Thoracic aorta (tissue), 2 donors: ENCODE measurements at regions not wholly inside any gene's neighbourhood (a gene's known extent, or its start where the extent isn't known, plus 50 kb on each side); places are given as distances from the start of the nearest gene placed in this dataset.

Experiments used
- ATAC-seq: fragments of 150-250 bp; one replicate; pipeline ENCODE4 v1.8.0; 2017; ENCODE audit warnings: low read depth; ENCODE audit not compliant: insufficient number of reproducible peaks, low FRiP score
- DNase-seq: peaks from one replicate; pipeline ENCODE4 v3.0.0-alpha.2; 2020; ENCODE audit warnings: low spot score
- H3K27ac ChIP-seq, 2 donors: fragments of 200-600 bp; sonication (generic); 1 replicate in 1 of 2; 2 replicates in 1 of 2; pipeline ENCODE4 v1.5.1; 2016; ENCODE audit warnings: mild to moderate bottlenecking in 2 of 2, moderate library complexity in 2 of 2
- H3K27me3 ChIP-seq: fragments of 200-600 bp; sonication (generic); replicated peaks from 2 replicates; pipeline ENCODE4 v1.6.0; 2016; ENCODE audit warnings: mild to moderate bottlenecking; ENCODE audit not compliant: insufficient read depth
- H3K36me3 ChIP-seq: fragments of 200-600 bp; sonication (generic); one replicate; pipeline ENCODE4 v1.5.1; 2016
- H3K4me1 ChIP-seq, 2 donors: fragments of 200-600 bp; sonication (generic); 1 replicate in 1 of 2; 2 replicates in 1 of 2; pipeline versions ENCODE4 v1.5.1 to v1.6.0; 2016; ENCODE audit warnings: low read depth in 2 of 2, mild to moderate bottlenecking in 1 of 2; ENCODE audit not compliant: control insufficient read depth in 1 of 2
- H3K4me3 ChIP-seq: fragments of 200-600 bp; sonication (generic); 2 replicates; pipeline ENCODE4 v1.5.1; 2016; ENCODE audit warnings: mild to moderate bottlenecking
- H3K9me3 ChIP-seq: fragments of 200-600 bp; sonication (generic); 2 replicates; pipeline ENCODE4 v1.5.1; 2016
- CTCF ChIP-seq: fragments of 200-600 bp; sonication (generic); IDR thresholded peaks from one replicate; pipeline ENCODE4 v1.5.1; 2019; ENCODE audit warnings: antibody characterized with exemption

DNA sequence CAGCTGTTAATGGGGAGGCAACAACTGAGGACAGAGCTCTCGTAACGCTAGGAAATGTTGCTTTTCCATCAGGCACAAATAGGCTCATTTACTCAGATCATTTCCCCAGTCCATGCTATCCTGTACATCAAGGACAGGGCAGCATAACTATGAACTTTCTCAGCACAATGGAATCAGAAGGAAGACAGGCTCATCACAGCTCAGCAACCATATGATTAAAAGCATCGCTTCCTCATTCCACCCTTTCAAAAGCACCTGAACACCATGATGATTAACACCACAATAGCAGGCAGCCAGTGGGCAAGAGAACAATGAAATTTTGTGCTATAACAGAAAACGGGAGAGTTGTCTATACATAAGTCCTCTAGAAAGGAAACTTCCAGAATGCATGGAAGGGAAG, 297.8 kb downstream of the ZNF674 start:
- DNase-seq (no peak), ATAC-seq (no peak)
- TF ChIP-seq CTCF, result no peak
- Histone ChIP-seq H3K4me3 (no peak overlapping the region), H3K4me1 (no peaks in the 10 kb centered on the region), H3K9me3 (no peaks in the 10 kb centered on the region), H3K36me3 (no peaks in the 10 kb centered on the region), H3K27me3 (no peaks in the 10 kb centered on the region), H3K27ac (no peak overlapping the region)

DNA sequence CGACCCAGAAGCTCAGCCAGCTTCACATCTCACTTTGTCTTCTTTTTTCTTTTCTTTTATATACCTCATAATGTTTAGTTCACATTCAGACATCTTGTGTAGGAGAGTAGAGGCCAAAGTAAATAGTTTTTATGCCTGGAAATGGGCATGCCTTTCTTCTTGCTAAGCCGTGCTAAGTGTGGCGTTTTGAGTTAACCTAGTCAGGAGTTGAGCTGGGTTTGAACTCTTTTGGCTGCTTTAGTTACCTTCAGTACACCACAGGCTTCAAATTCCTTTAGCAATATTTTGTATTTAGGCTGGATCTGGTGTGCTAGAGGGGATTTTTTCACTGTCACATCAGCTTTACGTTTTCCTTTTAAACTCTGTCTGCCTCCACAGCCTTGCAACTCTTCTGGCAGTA, 300.8 kb downstream of the ZNF674 start:
- Histone ChIP-seq H3K27ac (peak overlapping the region in 1 of 2 donors; percentile 55), H3K4me3 (no peak overlapping the region), H3K36me3 (no peaks in the 10 kb centered on the region), H3K27me3 (no peaks in the 10 kb centered on the region), H3K9me3 (no peaks in the 10 kb centered on the region), H3K4me1 (no peaks in the 10 kb centered on the region)
- no peak for TF ChIP-seq CTCF
- ATAC-seq, result no peak
- no peak for DNase-seq

DNA sequence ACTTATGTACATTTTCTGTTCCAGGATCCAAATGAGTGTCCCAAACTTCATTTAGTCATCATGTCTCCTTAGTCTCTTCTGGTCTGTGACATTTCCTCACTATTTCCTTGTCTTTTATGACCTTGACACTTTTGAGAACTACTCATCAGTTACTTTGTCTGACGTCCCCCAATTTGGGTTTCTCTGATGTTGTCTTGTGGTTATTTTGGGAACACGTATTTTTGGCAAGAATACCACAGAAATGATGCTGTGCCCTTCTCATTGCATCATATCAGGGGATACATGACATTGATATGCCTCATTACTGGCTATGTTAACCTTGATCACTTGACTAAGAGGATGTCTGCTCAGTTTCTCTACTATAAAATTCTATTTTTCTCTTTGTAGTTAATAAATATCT, 308.8 kb downstream of the ZNF674 start:
- no peaks in the 10 kb centered on the region for H3K36me3 ChIP-seq
- H3K4me1 ChIP-seq, result no peaks in the 10 kb centered on the region
- no peak overlapping the region for H3K4me3 ChIP-seq
- no peaks in the 10 kb centered on the region for H3K27me3 ChIP-seq
- no peaks in the 10 kb centered on the region for H3K9me3 ChIP-seq
- TF ChIP-seq CTCF, result no peak
- no peak for ATAC-seq
- DNase-seq, result no peak
- H3K27ac ChIP-seq, result no peak overlapping the region

GRCh38 chrX:46235778-46236177, 309.4 kb downstream of the ZNF674 start:
- Histone ChIP-seq H3K27me3 (no peaks in the 10 kb centered on the region), H3K4me3 (no peak overlapping the region)

DNA sequence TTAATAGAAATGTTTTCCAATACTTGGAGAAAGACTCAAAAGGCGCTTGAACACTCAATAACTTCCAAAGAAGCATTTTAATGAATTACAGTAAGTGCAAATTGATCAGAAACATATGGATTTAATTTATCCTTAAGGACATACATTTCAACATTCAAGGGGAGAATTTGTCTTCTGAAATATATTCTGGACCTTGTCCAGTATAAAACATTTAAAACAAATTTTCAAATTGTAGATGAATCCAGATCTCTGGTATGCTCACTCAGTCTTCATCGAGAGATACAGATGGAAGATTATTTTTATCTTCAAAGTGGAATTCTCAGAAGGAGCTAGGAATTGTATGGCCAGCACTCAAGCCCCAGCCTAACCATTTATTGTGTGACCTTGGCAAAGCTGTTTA, 310.4 kb downstream of the ZNF674 start:
- DNase-seq (no peak), ATAC-seq (no peak)
- Histone ChIP-seq H3K36me3 (no peaks in the 10 kb centered on the region), H3K9me3 (no peaks in the 10 kb centered on the region), H3K4me3 (no peak overlapping the region), H3K4me1 (no peaks in the 10 kb centered on the region), H3K27ac (no peak overlapping the region), H3K27me3 (no peaks in the 10 kb centered on the region)
- TF ChIP-seq CTCF, result no peak

More at GRCh38 chrX:46235778-46236177, 309.4 kb downstream of the ZNF674 start:
- no peak overlapping the region for H3K27ac ChIP-seq
- TF ChIP-seq CTCF, result no peak
- no peaks in the 10 kb centered on the region for H3K9me3 ChIP-seq
- H3K36me3 ChIP-seq, result no peaks in the 10 kb centered on the region
- DNase-seq, result no peak
- no peak for ATAC-seq
- no peaks in the 10 kb centered on the region for H3K4me1 ChIP-seq
